ENCODE measurements at regions not wholly inside any gene's neighbourhood (a gene's known extent, or its start where the extent isn't known, plus 50 kb on each side); places are given as distances from the start of the nearest gene placed in this dataset.

DNA sequence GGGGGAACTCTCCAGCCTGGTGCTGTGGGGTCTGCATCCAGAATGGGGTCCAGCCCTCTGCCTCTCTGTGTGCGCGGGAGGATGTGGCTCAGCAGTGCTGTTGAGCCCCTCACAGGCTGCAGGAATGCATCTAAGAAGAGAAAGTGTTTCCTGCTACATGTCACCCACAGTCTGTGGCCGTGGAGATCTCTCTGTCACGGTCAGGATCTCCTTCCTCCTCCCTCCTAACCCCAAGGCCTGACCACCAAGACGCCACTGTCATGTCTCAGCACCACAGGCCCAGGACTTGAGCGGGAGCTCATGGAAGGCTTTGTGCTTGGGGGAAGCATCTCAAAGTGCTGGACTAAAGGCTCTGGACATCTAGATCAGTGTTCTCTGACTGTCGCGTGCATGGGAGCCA lies 90.1 kb downstream of the SREK1 start:
- ATAC-seq (no peak), DNase-seq (no peak)
- Histone ChIP-seq H3K4me1 (no peaks in the 10 kb centered on the region), H3K27me3 (no peaks in the 10 kb centered on the region), H3K4me3 (no peak overlapping the region), H3K27ac (no peak overlapping the region), H3K36me3 (no peaks in the 10 kb centered on the region), H3K9me3 (no peaks in the 10 kb centered on the region)
- intact Hi-C loops (cut with DNase I) = no loop called here
- TF ChIP-seq POLR2A (IDR thresholded peaks at IDR 0.05) (no peak), CTCF (IDR thresholded peaks at IDR 0.05) (no peak)
- WGBS (ENCODE audit: insufficient coverage, low coverage, low lambda C conversion rate, missing lambda C conversion rate) = no CpG with 5 or more reads among the region's 8 CpGs

DNA sequence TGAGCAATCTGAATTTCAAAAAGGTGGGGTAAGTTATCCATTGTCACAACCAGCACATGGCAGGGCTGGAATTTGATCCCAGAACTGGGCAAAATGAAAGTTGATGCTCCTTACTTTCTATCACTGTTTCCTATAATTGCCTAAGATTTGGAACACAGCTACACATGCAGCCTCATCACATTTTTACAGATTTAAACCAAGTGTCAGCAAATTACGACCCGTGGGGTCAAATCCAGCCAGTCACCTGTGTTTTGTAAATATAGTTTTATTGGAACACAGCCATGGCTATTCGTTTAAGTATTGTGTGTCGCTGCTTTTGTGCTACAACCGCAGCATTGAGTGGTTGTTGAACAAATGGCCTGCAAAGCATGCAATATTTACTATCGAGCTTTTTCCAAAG lies 94.3 kb downstream of the SREK1 start:
- intact Hi-C loops (cut with DNase I) = no loop called here

DNA sequence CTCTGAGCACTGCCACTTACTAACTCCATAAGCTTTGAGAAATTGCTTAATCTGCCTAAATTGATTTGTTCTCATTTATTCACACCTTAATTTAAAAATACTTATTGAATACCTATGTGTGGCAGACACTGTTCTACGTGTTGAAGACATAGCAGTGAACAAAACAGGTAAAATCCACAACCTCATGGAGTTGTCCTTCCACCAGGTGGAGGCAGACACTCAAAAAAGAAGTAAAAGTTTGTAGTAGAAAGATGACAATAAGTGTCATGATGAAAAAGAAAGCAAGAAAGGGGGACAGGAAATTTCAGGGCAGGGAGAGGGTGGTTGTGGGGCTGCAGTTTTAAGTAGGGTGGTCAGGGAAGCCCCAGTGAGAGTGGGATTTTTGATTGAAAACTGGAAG lies 94.9 kb downstream of the SREK1 start:
- TF ChIP-seq POLR2A (IDR thresholded peaks at IDR 0.05) = no peak
- peak in 1 of 4 donors; percentile 10 for TF ChIP-seq CTCF (IDR thresholded peaks at IDR 0.05)
- 47% methylated on average over 1 of the region's 1 CpG for WGBS (ENCODE audit: insufficient coverage, low coverage, low lambda C conversion rate, missing lambda C conversion rate)
- DNase-seq (no peak), ATAC-seq (no peak)
- no peak overlapping the region for H3K4me3 ChIP-seq
- H3K4me1 ChIP-seq = no peaks in the 10 kb centered on the region
- no peaks in the 10 kb centered on the region for H3K36me3 ChIP-seq
- no peak overlapping the region for H3K27ac ChIP-seq
- intact Hi-C loops (cut with DNase I) = no loop called here
- no peaks in the 10 kb centered on the region for H3K9me3 ChIP-seq
- no peaks in the 10 kb centered on the region for H3K27me3 ChIP-seq

More for the DNA sequence above, 94.3 kb downstream of the SREK1 start:
- TF ChIP-seq POLR2A (IDR thresholded peaks at IDR 0.05) (no peak), CTCF (IDR thresholded peaks at IDR 0.05) (no peak)
- Histone ChIP-seq H3K36me3 (no peaks in the 10 kb centered on the region), H3K9me3 (no peaks in the 10 kb centered on the region), H3K4me3 (no peak overlapping the region), H3K4me1 (no peaks in the 10 kb centered on the region), H3K27ac (no peak overlapping the region), H3K27me3 (no peaks in the 10 kb centered on the region)
- DNase-seq = no peak
- WGBS (ENCODE audit: insufficient coverage, low coverage, low lambda C conversion rate, missing lambda C conversion rate) = 55% methylated on average over 5 of the region's 6 CpGs
- ATAC-seq = no peak

DNA sequence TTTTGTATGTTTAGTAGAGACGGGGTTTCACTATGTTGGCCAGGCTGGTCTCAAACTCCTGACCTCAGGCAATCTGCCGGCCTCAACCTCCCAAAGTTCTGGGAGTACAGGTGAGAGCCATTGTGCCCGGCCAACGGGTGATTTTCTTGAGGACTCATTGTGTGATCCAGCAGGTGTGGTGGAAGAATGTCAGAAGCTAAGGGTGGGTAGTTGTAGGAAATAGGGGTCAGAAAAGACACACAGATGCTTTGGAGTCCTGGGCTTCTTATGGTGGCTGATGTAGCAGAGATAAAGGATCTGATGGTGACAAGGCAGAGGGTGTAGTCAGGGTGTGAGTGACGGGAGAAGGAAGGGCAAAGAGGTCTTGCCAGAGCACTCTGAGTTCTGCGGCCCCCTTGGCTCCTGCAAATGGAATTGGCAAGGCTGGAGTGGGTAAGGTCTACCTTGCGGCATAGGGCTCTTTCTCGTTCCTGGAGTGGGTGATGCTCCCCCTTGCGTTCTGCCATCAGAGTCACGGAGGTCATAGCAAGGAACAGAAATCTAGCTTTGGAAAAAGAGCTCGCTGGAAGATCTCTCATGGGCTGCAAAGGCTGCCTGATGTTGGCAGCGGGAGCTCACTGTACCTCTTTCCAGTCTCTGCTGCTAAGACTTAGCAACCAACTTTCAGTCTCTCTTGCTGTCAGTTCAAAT lies 97.2 kb downstream of the SREK1 start:
- Histone ChIP-seq H3K27me3 (no peaks in the 10 kb centered on the region), H3K9me3 (no peaks in the 10 kb centered on the region), H3K4me1 (no peaks in the 10 kb centered on the region), H3K36me3 (no peaks in the 10 kb centered on the region), H3K4me3 (no peak overlapping the region), H3K27ac (no peak overlapping the region)
- TF ChIP-seq CTCF (IDR thresholded peaks at IDR 0.05) (no peak), POLR2A (IDR thresholded peaks at IDR 0.05) (no peak)
- WGBS (ENCODE audit: insufficient coverage, low coverage, low lambda C conversion rate, missing lambda C conversion rate) = 72% methylated on average over 10 of the region's 12 CpGs
- DNase-seq = no peak
- intact Hi-C loops (cut with DNase I) = no loop called here
- ATAC-seq = no peak
